Activated CD4-positive, alpha-beta T cell treated with anti-CD3 and anti-CD28 coated beads, Interleukin-2, amount 10 ng/mL, durations not matched to agents 24 days and 14 days (primary cell): ENCODE measurements at regions not wholly inside any gene's neighbourhood (a gene's known extent, or its start where the extent isn't known, plus 50 kb on each side); places are given as distances from the start of the nearest gene placed in this dataset.
A peak's percentile ranks its signal among the peaks of the same experiment; 100 is the strongest.
"Not testable (repeated sequence)": the region's sequence is repeated elsewhere in the genome, so short reads cannot be mapped to it uniquely, and the experiment has no call there.

Source experiments
- DNase-seq: peaks from one replicate; pipeline ENCODE4 v3.0.0; 2022
- H3K27ac Mint-ChIP-seq: one replicate; pipeline ENCODE4 v1.8.0; 2022; ENCODE audit warnings: mild to moderate bottlenecking, mixed read lengths
- H3K27me3 Mint-ChIP-seq: one replicate; pipeline ENCODE4 v1.8.0; 2022; ENCODE audit warnings: mixed read lengths
- H3K36me3 Mint-ChIP-seq: one replicate; pipeline ENCODE4 v1.8.0; 2022; ENCODE audit warnings: low read depth, mild to moderate bottlenecking, mixed read lengths
- H3K4me1 Mint-ChIP-seq: one replicate; pipeline ENCODE4 v1.8.0; 2021; ENCODE audit warnings: mixed read lengths
- H3K4me3 Mint-ChIP-seq: one replicate; pipeline ENCODE4 v1.8.0; 2022; ENCODE audit warnings: mild to moderate bottlenecking, moderate library complexity, mixed read lengths
- H3K9me3 Mint-ChIP-seq: one replicate; pipeline ENCODE4 v1.8.0; 2021; ENCODE audit warnings: mixed read lengths
- intact Hi-C: fragments of 100-400 bp; cut with micrococcal nuclease; formaldehyde crosslinking; loops from one replicate; pipeline ENCODE4 v1.15.1; 2023

DNA sequence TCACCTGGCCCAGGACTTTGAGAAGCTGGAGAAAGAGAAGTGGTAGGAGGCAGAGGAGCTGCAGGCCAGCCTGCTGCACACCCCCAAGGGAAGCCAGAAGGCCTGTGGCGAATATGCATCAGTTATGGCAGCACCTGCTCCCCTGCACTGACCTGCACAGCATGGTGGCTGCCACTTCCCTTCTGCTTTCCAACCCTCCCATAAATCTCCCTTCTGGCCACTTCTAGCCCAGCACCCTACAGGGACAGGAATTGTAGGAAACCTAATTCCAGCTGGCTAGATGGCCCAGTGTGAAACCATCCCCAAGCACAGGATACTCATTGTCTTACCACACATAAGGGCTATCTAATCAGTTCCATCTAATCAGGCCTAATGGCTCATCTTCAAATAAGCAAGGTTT lies 136.3 kb downstream of the TBX3 start:
- no peaks in the 10 kb centered on the region for H3K27me3 Mint-ChIP-seq
- no peak overlapping the region for H3K4me3 Mint-ChIP-seq
- DNase-seq, result no peak
- H3K4me1 Mint-ChIP-seq, result no peaks in the 10 kb centered on the region
- intact Hi-C loops, result no loop called here
- H3K27ac Mint-ChIP-seq, result no peak overlapping the region
- H3K36me3 Mint-ChIP-seq, result no peaks in the 10 kb centered on the region
- H3K9me3 Mint-ChIP-seq, result no peaks in the 10 kb centered on the region

DNA sequence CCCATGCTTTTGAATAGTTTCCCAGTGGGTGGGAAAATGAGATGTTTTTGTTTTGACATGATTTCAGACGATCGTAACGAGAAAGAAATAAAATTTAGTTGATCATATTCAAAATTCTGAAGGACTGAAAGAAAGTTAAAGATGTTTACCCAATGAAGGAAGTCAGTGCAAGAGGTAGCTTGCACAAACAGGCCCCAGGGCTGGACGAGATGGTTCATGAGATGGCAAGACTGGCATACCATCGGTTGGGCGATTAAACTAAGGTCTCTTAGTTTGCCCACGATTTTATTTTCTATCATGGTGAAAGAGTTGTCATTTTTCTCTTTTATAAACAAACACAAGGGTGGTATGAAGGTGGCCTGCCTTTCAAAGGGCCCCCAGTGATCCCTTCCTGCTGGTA lies 124.5 kb upstream of the TBX5 start:
- Mint-ChIP-seq H3K9me3 (no peaks in the 10 kb centered on the region), H3K27me3 (no peaks in the 10 kb centered on the region), H3K36me3 (no peaks in the 10 kb centered on the region), H3K4me1 (no peaks in the 10 kb centered on the region), H3K27ac (no peak overlapping the region), H3K4me3 (no peak overlapping the region)
- DNase-seq, result no peak
- intact Hi-C loops, result no loop called here

DNA sequence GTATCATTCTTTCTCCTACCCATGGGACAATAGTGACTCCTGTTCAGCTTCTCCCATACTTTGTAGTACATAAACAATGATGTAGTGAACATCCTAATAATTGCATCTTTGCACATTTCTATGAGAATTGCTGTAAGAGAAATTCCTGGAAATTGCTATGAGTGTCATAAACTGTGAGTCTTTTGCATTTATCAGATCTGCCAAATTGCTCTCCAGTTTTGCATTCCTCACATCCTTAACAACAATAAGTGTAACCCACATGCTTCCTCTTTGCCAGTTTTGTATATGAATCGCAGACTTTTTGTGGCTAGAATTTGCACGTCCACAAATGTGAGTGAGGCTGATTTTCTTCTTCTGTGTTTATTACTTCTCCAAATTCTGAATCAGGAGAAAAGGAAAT lies 124.0 kb upstream of the TBX5 start:
- H3K9me3 Mint-ChIP-seq, result no peaks in the 10 kb centered on the region
- intact Hi-C loops, result no loop called here
- H3K27me3 Mint-ChIP-seq, result no peaks in the 10 kb centered on the region
- H3K4me1 Mint-ChIP-seq, result no peaks in the 10 kb centered on the region
- H3K36me3 Mint-ChIP-seq, result no peaks in the 10 kb centered on the region
- DNase-seq, result no peak
- no peak overlapping the region for H3K4me3 Mint-ChIP-seq
- no peak overlapping the region for H3K27ac Mint-ChIP-seq

DNA sequence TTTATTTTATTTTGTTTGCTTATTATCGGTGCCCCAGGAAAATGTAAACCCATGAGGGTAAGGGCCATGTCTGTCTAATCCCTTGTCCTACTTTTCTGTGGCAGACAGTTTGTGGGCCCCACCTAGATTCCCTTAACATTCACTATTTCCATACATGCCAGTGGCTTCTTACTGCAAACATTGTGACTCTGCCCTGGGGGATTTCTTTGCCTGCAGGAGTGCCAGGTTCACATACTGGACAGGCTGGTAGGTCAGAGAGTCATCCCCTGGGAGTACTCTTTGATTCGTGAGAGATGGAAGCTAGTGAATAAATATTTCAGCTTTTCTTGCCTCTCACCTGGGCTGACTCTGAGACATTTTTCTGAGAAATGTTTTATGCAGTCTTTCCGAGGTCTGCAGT lies 122.8 kb upstream of the TBX5 start:
- Mint-ChIP-seq H3K4me1 (no peaks in the 10 kb centered on the region), H3K9me3 (no peaks in the 10 kb centered on the region), H3K27ac (no peak overlapping the region), H3K27me3 (no peaks in the 10 kb centered on the region), H3K36me3 (no peaks in the 10 kb centered on the region), H3K4me3 (no peak overlapping the region)
- intact Hi-C loops, result no loop called here
- DNase-seq, result no peak

DNA sequence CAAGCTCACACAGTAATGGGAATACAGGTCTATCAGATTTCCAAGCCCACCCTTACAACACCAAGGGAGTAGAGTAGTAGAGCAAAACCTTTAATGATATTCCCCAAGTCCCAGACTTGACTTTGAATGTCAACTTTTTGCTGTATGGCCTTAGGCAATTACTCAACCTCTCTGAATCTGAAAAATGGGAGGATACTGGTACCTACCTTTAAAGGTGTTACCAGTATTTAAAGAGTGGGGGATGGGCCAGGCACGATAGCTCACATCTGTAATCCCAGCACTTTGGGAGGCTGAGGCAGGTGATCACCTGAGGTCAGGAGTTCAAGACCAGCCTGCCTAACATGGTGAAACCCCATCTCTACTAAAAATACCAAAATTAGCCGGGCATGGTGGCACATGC lies 115.2 kb upstream of the TBX5 start:
- H3K36me3 Mint-ChIP-seq, result not testable (repeated sequence)

DNA sequence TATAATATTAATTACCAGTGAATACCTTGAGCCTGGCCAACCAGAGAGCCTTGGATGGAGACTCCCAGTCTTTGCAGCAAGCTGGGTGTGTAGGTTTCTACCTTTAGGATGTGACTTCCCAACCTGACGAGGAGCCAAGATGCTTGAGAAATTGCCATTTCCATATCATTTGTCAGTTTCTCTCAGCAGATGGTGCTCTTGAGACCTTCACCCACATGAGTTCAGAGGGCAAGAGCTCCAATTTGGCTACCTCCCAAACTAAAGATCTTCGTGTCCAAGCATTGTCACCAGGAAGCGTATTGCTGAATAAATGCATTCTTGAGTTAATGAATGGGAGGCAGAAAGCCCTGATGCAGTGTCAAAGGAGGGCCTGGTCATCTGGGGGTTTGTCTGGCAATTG lies 106.4 kb upstream of the TBX5 start:
- intact Hi-C loops, result no loop called here
- H3K9me3 Mint-ChIP-seq, result no peaks in the 10 kb centered on the region
- DNase-seq, result no peak
- no peaks in the 10 kb centered on the region for H3K36me3 Mint-ChIP-seq
- no peaks in the 10 kb centered on the region for H3K4me1 Mint-ChIP-seq
- H3K27me3 Mint-ChIP-seq, result no peaks in the 10 kb centered on the region
- no peak overlapping the region for H3K27ac Mint-ChIP-seq
- H3K4me3 Mint-ChIP-seq, result no peak overlapping the region

More for the DNA sequence above, 115.2 kb upstream of the TBX5 start:
- H3K9me3 Mint-ChIP-seq, H3K27ac Mint-ChIP-seq, H3K27me3 Mint-ChIP-seq, DNase-seq, intact Hi-C loops, H3K4me3 Mint-ChIP-seq, H3K4me1 Mint-ChIP-seq: not testable (repeated sequence)

DNA sequence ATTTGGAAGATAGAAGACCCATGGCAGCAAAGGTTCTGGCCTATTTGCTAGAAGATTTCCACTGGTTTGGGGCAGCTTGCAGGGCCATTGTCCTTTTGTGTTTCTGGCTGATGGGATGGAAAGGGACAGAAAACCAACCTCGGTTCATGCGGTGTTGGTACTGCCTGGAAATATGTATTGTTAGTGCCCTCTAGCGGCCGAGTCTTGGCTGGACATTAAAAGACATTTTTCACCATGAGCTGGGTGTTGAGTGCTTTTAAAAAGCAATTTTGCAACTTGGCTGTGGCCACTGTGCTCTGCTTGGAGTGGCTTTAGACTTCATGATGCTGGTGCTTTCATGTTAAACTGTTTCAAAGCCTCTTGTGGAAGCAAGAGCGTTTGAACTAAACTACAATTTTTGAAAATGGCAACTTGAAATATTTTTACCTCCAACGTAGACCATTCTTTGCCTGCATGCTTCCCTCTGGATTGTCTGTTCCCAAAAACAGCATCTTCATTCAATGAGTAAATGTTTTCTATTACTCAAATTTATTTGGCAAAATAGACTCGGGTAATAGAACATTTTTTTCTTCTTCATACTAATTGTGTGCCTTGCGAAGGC lies 102.7 kb upstream of the TBX5 start:
- peak; percentile 85 for DNase-seq
- intact Hi-C loops, result loop anchor here (1.0 kb wide), 1 partner anchor 528 kb away; no protein-coding TSS in a partner anchor
- H3K9me3 Mint-ChIP-seq, result no peaks in the 10 kb centered on the region
- H3K36me3 Mint-ChIP-seq, result no peaks in the 10 kb centered on the region
- H3K4me1 Mint-ChIP-seq, result no peaks in the 10 kb centered on the region
- no peak overlapping the region for H3K4me3 Mint-ChIP-seq
- H3K27me3 Mint-ChIP-seq, result no peaks in the 10 kb centered on the region
- H3K27ac Mint-ChIP-seq, result no peak overlapping the region

DNA sequence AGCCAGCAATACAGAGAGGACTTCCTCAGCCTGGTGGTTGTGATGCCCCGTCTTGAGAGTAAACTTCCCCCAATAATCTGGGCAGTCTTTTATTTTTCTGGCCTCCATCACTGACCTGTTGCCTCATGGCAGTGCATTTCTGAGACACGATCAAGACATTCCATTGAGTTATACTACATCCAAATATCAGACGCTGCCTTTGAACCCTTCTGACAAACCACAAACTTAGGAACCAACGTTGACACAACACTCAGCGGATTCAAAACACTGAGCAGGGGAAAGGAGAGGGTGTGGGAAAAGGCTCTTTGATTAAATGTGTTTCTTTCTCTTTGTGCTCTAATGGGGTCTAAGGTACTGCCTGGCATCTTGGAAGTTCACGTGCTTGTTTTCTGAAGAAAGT lies 100.7 kb upstream of the TBX5 start:
- DNase-seq, result no peak
- H3K9me3 Mint-ChIP-seq, result no peaks in the 10 kb centered on the region
- no peak overlapping the region for H3K27ac Mint-ChIP-seq
- peaks cover 4% of the 10 kb centered on the region for H3K27me3 Mint-ChIP-seq
- no peaks in the 10 kb centered on the region for H3K36me3 Mint-ChIP-seq
- no peak overlapping the region for H3K4me3 Mint-ChIP-seq
- H3K4me1 Mint-ChIP-seq, result no peaks in the 10 kb centered on the region
- intact Hi-C loops, result no loop called here

DNA sequence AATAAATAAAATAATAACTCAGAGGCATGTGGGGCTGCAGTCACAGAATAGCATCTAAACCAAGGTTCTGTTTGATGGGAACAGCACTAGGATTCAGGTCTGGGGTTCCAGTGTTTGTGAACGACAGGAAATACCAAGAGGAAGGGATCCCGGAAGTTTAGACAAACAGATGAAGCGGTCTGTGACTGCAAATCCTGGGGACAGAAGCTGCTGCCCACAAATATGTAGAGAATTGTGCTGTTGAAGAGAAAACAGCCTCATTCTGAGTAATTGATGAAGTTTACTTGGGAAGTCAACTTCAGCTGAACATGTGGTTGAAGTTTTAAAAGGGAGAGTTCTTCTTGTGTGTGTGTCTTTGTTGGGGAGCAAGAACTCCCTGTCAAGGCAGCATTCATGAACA lies 98.4 kb upstream of the TBX5 start:
- H3K9me3 Mint-ChIP-seq, result no peaks in the 10 kb centered on the region
- no peaks in the 10 kb centered on the region for H3K4me1 Mint-ChIP-seq
- no peak overlapping the region for H3K4me3 Mint-ChIP-seq
- intact Hi-C loops, result no loop called here
- H3K36me3 Mint-ChIP-seq, result no peaks in the 10 kb centered on the region
- no peak overlapping the region for H3K27ac Mint-ChIP-seq
- H3K27me3 Mint-ChIP-seq, result peaks cover 20% of the 10 kb centered on the region
- DNase-seq, result no peak

DNA sequence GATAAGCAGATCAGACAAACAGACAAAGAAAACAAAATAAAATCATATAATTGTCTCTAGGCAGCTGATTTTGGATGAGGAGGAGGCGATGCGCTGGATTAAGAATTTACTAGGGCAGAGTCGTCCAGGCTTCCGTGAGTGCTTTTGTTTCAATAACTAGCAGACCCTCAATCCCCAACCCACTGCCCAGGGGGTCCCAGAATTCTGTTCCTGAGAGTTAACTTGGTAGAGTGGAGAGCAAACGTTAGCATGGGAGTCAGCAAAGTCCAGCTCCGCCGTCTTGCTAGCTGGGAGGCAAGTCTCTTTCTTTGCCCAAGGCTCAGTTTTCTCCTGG lies 95.5 kb upstream of the TBX5 start:
- Mint-ChIP-seq H3K4me1 (no peaks in the 10 kb centered on the region), H3K36me3 (no peaks in the 10 kb centered on the region), H3K27ac (no peak overlapping the region), H3K4me3 (no peak overlapping the region), H3K9me3 (no peaks in the 10 kb centered on the region), H3K27me3 (peaks cover 21% of the 10 kb centered on the region)
- intact Hi-C loops, result no loop called here
- no peak for DNase-seq

DNA sequence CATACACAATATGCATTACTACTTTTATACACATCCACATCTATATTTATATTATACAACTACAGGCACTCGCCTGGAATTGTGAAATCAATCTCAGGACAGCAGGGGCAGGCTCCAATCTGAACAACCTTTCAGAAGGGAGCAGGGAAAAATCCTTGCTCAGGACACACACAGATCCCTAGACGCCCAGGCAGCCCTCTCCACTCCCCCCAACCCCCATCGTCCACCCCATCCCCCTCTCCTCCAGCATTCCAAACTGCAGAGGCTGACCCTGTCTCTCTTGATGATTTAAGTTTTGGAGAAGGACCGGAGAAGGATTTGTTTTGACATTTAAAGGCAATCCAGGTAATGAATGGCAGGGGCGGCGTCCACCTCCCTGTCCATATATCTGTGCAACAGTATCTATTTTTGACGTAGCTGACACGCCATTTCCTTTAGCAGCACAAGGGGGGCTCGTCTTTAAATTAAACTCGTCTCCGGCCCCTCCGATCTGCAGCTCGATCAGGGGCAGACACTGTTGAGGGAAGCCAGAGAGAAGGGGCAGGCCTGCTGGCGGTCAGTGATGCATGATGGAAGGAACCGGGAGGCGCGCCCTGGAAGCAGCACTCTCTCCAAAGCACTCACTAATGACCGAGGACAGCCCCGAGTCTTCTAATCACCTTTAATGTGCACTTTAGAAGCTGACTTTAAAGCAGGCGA lies 95.0 kb upstream of the TBX5 start:
- no peaks in the 10 kb centered on the region for H3K4me1 Mint-ChIP-seq
- peaks cover 22% of the 10 kb centered on the region for H3K27me3 Mint-ChIP-seq
- intact Hi-C loops, result no loop called here
- no peak overlapping the region for H3K4me3 Mint-ChIP-seq
- H3K9me3 Mint-ChIP-seq, result no peaks in the 10 kb centered on the region
- DNase-seq, result no peak
- H3K27ac Mint-ChIP-seq, result no peak overlapping the region
- no peaks in the 10 kb centered on the region for H3K36me3 Mint-ChIP-seq

DNA sequence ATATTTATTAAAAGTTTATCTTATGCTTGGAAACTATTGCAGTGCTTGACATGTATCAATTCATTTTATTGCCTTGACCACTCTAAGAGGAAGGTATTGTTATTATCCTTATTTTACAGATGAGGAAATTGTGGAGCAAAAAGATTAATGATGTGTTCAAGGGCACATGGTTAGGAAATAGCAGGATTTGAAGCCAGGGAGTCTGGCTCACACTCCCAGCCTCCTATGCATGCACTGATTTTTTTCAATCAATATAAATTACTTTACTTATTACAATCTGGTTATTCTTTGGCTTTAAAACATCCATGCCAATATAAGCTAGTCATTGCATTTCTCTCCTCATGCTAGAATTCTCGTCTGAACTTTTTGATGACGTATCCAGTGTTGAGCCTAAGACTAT lies 94.2 kb upstream of the TBX5 start:
- H3K27ac Mint-ChIP-seq, result no peak overlapping the region
- no peaks in the 10 kb centered on the region for H3K9me3 Mint-ChIP-seq
- no peaks in the 10 kb centered on the region for H3K36me3 Mint-ChIP-seq
- H3K4me3 Mint-ChIP-seq, result no peak overlapping the region
- intact Hi-C loops, result no loop called here
- H3K27me3 Mint-ChIP-seq, result peaks cover 22% of the 10 kb centered on the region
- no peaks in the 10 kb centered on the region for H3K4me1 Mint-ChIP-seq
- DNase-seq, result no peak

DNA sequence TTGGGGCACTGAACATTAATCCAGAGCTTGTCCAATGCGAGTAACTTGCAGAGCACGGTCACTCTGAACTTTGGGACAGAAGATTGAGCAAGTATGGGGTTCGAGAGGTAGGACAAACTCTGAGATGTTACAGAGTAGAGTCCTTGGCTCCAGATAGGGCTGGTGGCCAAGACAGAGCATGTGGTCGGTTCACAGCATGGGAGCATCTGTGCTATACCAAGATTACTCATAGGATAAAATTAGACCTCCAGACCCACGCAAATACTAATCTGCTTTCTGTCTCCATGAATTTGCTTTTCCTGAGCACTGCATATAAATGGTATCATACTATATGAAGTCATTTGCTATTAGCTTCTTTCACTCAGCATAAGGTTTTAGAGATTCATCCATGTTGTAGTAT lies 93.4 kb upstream of the TBX5 start:
- Mint-ChIP-seq H3K27ac (no peak overlapping the region), H3K9me3 (no peaks in the 10 kb centered on the region), H3K27me3 (peaks cover 22% of the 10 kb centered on the region), H3K4me3 (no peak overlapping the region), H3K36me3 (no peaks in the 10 kb centered on the region), H3K4me1 (no peaks in the 10 kb centered on the region)
- intact Hi-C loops, result no loop called here
- DNase-seq, result no peak

DNA sequence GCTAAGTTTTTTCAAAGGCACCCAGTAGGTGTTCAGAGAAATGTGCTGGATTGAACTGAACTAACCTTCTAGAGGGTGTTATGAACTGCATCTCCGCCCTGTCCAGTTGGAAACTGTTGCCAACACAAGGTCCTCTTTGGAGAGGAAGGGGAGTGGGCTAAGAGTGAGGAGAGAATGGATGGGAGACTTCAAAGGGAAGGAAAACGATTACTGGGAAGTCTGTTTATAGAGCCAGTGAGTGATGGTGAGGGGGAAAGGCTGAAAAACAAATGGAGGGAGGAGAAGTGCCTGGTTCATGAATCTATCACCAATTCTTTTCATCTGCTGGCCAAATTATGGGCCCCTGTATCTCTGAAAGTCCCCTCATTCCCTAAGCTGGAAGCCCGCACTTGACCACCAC lies 86.0 kb upstream of the TBX5 start:
- Mint-ChIP-seq H3K4me1 (no peaks in the 10 kb centered on the region), H3K4me3 (no peak overlapping the region), H3K27me3 (peaks cover 1% of the 10 kb centered on the region), H3K27ac (no peak overlapping the region), H3K9me3 (no peaks in the 10 kb centered on the region), H3K36me3 (no peaks in the 10 kb centered on the region)
- DNase-seq, result no peak
- intact Hi-C loops, result no loop called here

DNA sequence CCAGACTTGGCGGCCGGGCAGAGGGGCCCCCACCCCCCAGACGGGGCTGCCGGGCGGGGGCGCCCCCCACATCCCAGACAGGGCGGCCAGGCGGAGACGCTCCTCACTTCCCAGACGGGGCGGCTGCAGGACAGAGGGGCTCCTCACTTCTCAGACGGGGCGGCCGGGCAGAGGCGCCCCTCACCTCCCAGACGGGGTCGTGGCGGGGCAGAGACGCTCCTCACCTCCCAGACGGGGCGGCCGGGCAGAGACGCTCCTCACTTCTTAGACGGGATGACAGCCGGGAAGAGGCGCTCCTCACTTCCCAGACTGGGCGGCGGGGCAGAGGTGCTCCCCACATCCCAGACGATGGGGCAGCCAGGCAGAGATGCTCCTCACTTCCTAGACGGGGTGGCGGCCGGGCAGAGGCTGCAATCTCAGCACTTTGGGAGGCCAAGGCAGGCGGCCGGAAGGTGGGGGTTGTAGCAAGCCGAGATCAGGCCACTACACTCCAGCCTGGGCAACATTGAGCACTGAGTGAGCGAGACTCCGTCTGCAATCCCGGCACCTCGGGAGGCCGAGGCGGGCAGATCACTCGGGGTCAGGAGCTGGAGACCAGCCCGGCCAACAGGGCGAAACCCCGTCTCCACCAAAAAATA lies 79.0 kb upstream of the TBX5 start:
- H3K4me3 Mint-ChIP-seq, intact Hi-C loops, H3K9me3 Mint-ChIP-seq, H3K4me1 Mint-ChIP-seq, H3K27ac Mint-ChIP-seq, H3K36me3 Mint-ChIP-seq, DNase-seq: not testable (repeated sequence)
- peaks cover 19% of the 10 kb centered on the region for H3K27me3 Mint-ChIP-seq
